Stimulated activated CD4-positive, alpha-beta T cell treated with anti-CD3 and anti-CD28 coated beads, Interleukin-4, amount 100 ng/mL, for 1 hour (primary cell): ENCODE measurements at regions not wholly inside any gene's neighbourhood (a gene's known extent, or its start where the extent isn't known, plus 50 kb on each side); places are given as distances from the start of the nearest gene placed in this dataset.

Experiments
- DNase-seq: peaks from one replicate; pipeline ENCODE4 v3.0.0-alpha.2; 2020

DNA sequence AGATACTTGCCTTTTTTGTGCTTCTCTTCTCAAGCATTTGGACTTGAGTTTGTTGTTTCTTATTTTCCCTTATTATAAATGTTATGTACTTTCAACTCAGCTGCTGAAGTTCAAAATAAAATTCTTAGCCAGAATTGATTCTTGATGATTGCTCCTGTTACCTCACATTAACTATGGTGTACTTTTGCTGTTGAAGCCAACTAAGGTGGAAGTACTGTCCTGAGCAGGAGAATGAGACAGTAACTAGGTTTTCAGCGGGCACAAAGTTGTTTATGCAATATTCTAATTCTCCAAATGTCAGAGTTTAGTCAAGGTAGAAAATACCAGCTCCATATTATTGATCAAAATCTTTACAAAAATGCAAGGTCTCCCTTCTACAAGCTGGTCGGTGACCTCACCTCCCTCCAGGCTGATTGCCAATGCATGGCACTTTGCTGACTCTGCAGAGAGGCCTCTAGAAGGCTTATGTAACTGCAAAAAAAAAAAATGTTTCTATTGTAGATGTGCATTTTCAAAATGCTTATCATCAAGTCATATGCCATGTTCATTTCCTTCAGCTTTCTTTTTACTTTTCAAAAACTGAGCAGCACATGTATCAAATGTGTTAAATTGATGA, 1783.5 kb upstream of the WWC1 start:
- no peak for DNase-seq

DNA sequence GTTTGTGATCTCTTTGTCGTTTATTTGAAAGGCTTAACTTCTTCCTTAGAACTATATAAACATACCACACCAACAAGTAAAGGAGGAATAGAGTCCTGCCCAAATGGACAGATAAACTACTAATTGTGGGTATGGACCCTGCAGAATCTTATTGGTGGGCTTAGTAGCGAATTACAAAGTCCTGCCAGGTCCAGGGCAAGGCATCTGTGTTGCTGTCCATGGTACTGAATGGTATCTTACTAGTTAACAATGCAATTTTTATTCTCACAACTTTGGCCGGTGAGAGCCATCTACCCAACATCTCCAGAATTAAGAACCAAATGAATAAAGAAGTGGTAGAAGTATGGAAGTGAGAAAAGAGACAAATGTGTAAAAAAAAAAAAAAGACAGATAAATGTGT, 1782.4 kb upstream of the WWC1 start:
- DNase-seq, result no peak

DNA sequence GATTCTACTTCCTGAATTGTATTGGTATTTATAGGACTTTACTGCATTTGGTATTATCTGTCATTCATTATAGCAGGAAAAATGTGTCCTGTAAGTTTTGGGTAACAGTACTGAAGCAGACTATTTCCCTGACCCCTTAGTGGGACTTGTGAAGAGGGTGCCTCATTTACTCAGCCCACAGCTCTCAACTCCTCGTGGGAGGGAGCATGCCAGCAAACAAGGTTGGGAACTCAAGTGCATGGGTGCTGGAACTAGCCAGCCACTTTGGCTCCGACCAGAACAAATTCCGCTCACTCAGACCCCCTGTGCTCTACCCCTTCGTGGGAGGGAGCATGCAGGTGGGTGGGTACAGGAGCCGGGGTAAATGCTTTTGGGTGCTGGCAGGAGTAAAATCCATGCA, 1773.5 kb upstream of the WWC1 start:
- DNase-seq, result no peak

DNA sequence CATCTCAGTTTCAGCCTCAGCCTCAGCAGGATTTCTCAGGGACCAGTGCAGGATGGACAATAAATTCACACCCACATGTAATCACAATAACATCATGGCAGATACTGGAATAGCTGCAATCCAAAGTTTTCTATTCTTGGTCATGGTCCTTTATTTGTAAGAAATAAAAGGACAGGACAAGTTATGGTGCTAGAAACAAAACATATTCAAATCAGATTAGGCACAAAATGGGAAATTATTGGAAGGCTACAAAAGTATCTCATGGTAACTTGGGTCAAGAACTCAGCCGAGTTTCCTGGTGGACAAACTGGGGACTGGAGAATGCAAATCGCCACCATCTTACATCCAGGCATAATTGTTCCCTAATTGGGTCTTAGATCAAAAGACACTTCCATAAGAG, 1768.2 kb upstream of the WWC1 start:
- no peak for DNase-seq

DNA sequence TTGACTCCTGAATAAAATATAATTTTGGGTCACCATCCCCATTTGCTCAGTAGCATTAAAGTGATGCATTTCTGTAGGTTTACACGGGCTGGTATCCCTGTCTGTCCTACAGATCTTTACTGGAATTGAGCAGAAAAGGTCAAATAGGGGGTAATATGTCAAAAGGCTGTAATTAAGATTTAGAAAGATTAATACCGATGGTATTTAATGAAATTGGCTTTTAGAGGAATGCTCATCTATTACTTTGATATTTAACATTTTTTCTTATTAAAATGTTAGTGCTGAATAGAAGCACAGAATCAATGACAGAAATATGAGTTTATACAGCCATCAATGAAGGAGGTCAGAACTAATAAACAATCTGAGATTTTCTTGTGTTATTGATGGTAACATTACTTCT, 1762.2 kb upstream of the WWC1 start:
- no peak for DNase-seq

DNA sequence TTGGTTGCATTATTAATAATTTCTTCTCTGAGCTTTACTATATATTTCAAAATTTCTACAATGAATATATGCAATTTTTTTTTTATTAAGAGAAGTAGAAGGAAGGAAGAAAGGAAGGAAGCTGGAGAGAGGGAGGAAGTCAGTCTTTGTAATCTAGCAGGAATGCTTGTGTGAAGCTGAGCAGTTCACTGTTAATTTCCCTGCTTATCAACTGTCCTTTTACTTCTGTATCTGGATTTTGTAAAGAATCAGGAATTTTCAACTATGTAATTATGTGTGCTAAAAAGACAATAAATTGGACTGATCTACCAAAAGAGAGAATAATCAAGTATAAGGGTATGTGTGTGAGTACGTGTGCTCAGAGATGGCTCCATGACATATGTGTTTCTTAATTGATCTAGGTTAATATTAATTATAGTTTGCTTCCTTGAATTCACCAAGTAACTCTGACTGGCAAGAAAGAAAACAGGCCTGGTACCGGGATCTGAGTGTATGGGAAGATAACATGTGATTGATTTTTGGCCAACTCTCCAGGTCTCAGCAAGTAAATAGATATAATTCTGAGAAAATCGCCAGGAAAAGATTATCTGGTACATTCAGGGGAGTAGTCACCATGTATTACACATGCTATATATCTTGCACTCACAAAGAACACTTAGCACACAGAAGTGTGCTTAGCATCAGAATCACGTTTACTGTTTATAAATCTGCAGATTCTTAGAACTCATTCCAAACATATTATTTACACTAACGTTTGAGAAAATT, 1758.8 kb upstream of the WWC1 start:
- DNase-seq, result no peak

DNA sequence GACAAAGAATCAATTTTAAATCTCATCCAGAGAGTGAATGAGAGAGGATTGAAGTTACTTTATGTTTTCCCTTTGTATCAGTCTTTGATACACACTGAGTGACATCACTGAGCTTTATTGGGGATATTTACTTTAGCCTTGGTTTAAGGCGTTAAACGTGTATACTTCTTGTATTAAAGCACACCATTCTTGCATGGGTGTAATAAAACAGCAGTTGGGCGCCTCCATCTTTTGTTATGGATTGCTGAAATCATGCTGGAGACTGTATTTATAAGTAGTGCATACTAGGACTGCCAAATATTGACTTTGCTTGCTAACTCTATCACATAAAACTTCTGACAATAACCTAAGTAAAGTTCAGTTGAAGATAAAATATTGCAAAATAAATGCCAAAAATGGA, 1755.8 kb upstream of the WWC1 start:
- no peak for DNase-seq

DNA sequence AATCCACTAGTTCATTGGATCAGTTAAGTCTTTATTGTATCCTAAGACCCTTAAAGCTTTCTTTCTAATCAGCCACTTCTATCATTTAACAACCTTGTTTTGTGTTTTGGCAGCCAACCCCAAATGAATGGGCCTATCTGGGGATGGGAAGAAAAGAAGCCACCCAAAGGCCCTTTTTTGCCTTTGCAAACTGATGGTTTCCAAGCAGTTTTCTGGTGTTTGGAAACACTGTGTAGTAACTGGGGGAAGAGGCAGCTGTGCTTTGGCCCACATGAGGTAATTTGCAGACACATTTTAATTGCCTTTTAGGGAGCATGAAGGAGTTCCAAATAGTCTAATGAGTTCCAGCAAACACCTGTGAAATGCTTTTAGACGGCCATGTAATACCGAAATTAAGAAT, 1751.3 kb upstream of the WWC1 start:
- DNase-seq, result no peak

DNA sequence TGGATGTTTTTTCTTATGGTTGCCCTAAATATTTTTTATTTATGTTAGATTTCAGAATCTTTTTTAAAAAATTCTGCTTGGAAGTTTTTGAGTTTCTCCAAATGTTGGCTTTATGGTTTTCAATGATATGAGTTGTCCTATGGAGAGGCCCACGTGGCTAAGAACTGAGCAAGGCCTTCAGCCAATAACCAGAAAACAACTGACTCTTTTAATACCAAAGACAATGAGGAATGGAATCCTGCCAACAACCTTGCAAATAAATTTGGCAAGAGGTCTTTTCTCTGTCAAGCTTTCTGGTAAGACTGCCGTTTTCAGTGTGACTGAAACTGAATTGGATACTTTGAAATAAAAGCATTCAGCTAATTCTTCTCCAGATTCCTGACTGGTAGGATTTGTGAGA, 1740.1 kb upstream of the WWC1 start:
- DNase-seq, result no peak

DNA sequence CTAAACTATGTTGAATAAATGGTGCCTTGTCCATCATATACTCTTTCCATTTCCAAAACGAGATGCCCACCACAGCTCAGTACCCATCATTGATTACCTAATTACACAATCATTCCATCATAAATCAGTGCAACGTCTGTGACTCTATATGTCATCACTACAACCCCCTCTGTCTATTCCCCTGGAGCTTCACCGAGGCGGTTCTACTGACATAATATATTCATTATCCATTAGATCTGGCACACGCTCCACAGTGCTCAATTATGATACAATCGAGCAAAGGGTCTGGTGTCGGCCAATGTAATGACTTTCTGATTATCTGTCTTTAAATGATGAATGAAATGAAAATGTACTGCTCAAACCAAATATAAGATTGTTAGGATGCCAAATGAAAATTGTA, 1737.7 kb upstream of the WWC1 start:
- no peak for DNase-seq

DNA sequence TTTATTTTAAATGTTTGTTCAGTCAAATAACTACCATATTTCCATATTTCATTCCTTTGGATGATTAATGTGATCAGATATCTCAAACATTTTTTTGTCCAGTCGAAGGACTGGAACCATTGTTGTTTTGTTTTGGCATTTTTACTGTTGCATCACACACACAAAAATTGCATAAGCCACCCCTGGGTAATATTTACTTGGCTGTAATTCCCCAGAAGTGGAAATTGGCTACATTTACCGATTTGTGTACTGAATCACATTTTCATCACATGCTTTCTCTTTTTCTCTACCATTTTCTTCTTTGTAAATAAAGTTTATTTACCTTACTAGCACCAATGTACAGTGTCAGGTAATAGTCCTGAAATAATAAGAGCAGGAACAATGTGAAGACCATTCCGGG, 1729.7 kb upstream of the WWC1 start:
- no peak for DNase-seq

DNA sequence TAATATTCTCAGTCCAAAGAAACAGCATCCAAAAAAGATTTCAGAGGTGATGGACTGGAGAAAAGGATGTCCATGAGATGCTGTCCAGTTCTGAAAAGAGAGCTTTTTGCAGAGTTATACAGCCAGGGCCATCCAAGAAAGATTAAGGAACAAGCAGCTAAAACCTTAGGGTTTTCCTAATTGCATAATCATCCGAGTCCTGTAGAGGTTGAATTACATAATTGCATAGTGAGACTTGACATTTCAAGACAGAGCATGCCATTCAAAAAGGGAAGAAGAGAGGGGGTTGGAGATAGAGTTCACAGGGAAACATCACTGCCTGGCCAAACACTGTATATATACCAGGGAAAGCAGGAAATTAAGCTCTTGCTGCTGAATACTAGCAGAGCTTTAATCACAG, 1729.2 kb upstream of the WWC1 start:
- DNase-seq, result no peak

DNA sequence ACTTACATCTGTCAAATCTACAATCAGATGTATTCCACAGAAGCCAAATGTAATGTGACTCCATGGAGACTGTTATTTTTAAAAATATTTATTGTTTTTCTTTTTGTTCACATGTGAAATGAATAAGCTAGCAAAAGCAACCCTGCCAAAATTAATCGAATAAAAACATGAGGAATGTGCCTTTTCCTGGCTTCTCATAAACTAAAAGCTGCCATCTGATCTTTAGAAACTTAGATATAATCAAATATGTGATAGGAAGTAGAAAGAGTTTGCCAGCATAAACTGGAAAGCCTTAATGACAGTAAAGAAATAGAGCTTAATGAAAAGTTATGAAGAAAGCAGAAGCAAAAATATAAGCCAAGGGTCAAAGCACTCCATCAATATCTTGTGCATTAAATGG, 1724.7 kb upstream of the WWC1 start:
- no peak for DNase-seq

DNA sequence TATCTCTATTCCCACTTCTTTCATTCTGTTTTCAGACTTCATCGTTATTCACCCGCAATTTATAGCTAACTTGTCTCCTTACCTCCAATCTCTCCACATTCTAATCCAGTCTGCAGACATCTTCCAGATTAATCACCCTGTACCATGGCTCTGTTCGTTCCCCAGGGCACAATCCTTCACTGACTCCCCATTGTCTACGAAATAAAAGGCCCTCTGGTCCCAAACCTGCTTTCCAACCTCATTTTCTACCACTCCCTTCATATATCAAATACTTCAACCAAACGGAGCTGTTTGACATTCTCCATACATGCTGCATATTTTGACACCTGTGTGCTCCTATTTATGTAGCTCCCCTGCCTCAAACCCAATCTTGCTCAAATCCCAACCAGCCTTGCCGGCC, 1720.6 kb upstream of the WWC1 start:
- DNase-seq, result no peak

DNA sequence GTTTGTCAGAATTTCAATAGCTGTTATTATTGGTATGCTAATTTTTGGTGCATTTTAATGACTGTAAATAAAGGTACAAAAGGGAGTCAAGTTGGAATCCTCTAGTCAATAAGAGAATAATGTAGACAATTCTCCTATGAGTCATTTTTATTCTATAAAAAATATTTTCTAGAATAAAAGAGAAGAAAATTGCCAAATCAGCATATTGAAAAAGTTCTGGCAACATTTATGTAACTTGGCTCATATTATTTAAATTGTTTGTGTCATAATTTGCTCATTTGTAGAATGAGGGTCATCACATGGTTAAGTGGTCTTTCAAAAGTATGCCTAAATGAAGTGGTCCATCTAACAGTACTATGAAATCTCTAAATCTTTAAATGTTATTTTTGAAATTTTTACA, 1719.8 kb upstream of the WWC1 start:
- DNase-seq, result no peak

DNA sequence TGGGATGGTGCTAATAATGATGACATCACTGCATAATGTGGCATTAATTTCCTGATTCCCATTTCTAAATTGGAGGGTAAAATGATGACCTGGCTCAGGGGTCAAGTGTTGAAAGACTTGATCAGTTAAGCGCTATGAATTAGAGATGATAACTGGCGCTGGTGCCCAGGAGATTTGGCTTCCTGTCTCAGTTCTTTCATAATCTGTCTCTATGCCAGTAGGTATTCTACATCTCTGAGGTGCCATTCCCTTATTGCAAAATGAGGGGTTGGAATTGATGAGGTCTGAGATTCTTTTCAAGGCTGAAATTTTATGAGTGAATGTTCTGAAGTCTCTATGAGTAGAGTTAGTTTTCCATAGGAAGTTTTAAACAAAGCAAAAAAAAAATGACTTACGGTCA, 1715.1 kb upstream of the WWC1 start:
- DNase-seq, result no peak

DNA sequence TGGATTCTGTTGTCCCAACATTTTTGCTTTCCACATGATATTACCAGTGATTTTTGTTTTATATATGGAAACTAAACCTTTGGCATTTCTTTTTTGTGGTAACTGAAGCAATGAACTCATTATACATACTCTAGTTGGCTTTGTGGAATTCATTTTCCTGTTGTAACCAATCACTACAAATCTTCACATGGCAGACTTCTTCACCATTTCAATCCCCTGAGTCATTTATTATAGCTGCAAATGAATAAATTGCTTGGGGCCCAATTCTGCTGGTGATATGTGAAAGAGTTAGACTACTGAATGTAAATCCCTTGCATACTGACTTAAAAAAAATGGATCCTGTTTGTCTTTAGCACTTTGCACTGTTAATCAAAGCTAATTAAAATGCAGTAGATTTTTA, 1709.6 kb upstream of the WWC1 start:
- DNase-seq, result no peak

DNA sequence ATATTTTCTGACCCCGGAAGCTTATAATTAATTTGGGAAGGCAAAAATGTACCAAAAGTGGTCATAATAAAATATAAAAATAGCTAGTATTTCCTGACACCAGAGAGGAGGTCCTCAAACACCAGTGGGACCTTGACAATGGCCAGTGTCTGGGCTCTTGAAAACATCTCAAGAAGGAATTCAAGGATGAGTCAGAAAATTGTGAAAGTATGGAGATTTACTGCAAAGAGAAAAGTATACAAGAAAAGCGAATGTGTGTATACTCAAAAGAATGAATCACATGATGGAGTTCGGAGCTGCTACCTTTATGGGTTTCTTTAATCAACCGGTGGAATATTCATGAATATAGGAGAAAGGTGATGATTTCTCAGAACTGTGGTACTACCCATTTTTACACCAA, 1709.0 kb upstream of the WWC1 start:
- no peak for DNase-seq

DNA sequence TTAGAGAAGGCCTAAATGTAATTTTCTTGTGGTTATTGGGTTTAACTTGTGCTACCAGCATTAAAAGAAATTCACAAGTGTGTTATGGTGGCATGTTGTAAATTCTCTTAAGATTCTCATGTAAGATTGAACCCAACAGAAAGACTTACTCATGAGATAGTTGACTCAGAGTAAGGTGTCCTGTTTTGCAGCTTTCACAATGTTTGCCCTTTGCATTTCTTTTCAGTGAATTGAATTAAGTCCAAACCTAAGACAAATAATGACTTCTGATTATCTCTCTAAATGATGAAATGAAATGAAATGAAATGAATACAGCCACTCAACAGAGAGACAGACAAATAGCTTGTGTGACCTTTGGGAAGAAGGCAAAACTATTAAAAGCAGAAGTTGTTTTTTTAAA, 1696.9 kb upstream of the WWC1 start:
- DNase-seq, result no peak

DNA sequence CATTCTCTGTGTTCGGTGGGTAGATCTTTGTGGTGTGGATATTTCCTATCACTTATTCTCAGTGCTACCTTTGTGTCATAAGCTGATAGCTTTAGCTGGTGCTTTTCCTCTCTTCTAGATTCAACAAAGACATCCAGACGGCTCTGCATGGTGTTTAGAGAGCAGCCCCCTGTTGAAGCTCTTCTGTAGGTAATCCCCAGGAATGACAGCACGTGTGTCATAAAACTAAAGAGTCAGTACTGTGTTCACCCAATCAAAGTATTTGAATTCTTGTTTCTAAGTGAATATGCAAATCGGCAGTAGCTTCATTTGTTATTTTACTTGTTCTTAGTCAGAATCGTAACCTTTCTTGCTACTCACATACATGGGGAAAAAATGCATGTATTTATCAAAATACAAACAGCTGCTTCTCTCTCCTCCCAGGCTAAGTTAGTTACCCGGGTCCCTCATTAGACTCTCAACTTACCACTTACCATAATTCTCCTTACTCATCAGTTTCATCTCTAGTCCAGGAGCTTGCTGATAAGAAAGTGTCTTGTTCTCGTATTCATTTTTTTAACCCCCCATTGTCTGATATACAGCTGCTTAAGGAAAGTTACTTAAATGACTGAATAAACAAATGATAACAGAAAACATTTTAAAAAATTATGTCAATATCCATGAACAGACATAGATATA, 1696.0 kb upstream of the WWC1 start:
- DNase-seq, result no peak

DNA sequence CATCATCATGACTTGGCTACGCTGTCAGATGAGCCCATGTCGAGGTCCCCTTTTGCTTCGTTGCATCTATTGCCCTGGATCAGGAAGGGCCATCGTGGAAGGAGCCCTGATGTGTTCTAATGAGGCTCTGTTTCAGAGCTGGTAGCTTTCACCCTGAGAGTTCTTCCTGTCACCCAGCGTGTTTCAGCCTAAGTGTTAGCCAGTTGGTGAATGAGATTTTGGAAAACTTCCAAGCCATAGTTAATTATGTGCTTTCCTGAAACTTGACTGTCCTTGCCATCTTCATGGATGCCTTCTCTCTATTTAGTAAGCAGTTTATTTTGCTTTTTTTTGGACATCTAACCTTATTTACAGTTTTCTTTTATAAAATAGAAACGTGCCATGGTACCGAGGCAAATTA, 1695.4 kb upstream of the WWC1 start:
- no peak for DNase-seq

DNA sequence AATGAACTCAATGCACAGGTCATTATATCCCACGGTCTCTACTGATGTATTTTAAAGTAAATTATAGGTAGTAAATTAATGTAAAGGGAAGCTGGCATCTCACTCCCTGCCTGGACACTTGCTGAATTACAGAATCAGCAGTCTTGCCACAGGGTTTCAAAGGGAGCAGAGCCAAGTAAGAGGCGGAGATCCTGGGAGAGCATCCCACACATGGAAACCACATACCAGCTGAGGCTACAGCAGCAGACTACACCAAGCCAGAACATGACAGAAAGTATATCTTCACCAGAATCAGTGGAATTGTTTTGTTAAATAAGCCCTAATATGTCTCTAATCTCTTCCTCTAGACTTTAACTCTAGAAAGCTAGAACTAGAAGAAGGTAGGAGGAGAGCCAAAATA, 1689.2 kb upstream of the WWC1 start:
- no peak for DNase-seq

DNA sequence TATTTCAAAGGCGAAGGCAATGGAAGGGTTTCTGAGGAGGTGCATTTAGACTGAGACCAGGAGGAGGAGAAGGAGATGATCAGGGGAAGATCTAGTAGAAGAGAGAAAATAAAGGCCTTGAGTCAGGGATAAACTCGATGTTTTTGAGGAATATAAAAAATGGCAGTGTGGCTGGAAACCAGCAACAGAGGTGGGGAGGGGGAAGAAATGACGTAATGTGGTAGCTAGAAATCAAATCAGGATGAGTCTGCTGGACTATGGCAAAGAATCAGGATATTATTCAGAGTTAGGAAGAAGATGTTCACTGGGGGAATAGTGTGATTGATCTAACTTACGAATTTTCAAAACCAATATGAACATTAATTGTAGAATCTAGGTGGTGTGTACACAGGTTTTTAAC, 1673.9 kb upstream of the WWC1 start:
- no peak for DNase-seq

DNA sequence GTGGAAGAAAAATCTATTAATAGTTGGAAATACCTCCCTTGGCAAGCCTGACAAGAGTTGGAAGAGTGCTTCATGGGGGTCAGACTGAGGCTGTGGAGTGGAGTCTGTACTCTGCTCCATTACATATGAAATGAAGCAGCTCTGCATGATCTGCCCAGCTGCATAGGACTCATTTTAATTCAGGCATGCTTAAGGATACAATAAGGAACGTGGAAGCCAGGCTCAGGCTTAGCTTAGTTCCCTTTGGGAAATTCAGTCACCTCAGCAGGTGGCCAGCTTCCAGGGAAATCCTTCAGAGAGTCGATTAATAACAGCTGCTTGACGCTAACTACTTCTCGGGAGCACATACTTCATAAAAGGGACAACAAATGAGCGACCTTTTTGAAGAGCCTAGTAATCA, 1672.9 kb upstream of the WWC1 start:
- no peak for DNase-seq

DNA sequence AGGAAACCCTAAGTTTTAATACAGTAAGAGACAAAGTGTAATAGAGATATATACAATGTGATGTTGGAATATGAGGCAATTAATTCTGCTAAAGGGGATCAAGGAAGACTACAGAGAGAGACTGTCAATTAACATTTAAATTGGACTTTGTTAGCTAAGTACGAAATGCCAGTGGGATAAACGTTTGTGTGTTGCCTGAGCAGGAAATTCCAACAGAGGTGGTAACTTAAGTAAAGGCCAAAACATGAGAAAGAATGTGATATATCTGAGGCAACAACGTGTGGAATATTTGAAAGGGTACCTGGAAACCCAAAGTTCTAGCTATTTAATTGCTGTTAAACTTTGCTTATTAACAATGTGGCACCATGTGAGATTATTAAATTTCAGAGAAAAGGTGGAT, 1666.9 kb upstream of the WWC1 start:
- DNase-seq, result no peak
